Prostate gland (tissue), 2 donors: ENCODE measurements at regions not wholly inside any gene's neighbourhood (a gene's known extent, or its start where the extent isn't known, plus 50 kb on each side); places are given as distances from the start of the nearest gene placed in this dataset.

Source experiments
- DNase-seq: peaks from one replicate; pipeline ENCODE4 v3.0.0-alpha.2; 2019; ENCODE audit warnings: low spot score
- H3K27ac ChIP-seq, 2 donors: fragments of 200-600 bp; sonication (generic); 2 replicates each; pipeline ENCODE4 v1.5.1; 2017 to 2019
- H3K27me3 ChIP-seq: fragments of 200-600 bp; sonication (generic); replicated peaks from 2 replicates; pipeline ENCODE4 v1.5.1; 2019; ENCODE audit not compliant: insufficient read depth
- H3K36me3 ChIP-seq, 2 donors: fragments of 200-600 bp; sonication (generic); 1 replicate in 1 of 2; 2 replicates in 1 of 2; pipeline versions ENCODE4 v1.5.1 to v1.8.1; 2017 to 2019
- H3K4me1 ChIP-seq: fragments of 200-600 bp; sonication (generic); replicated peaks from 2 replicates; pipeline ENCODE4 v1.5.1; 2019
- H3K4me3 ChIP-seq, 2 donors: fragments of 200-600 bp; sonication (generic); 2 replicates each; pipeline ENCODE4 v1.5.1; 2017 to 2019
- H3K9me3 ChIP-seq: fragments of 200-600 bp; sonication (generic); 2 replicates; pipeline ENCODE4 v1.5.1; 2017
- POLR2A ChIP-seq: fragments of 450-650 bp; IDR thresholded peaks from one replicate; pipeline ENCODE4 v1.6.1; 2016; ENCODE audit warnings: antibody characterized with exemption, mild to moderate bottlenecking
- POLR2AphosphoS5 ChIP-seq: sonication (generic); formaldehyde crosslinking; IDR thresholded peaks from one replicate; pipeline ENCODE4 v1.6.1; 2017; ENCODE audit warnings: antibody characterized with exemption
- WGBS: methylation state at CpG from one replicate; pipeline ENCODE4 v1.1.5; 2018; 5-methylcytosine and 5-hydroxymethylcytosine counted together
- intact Hi-C: fragments of 100-400 bp; cut with DNase I; formaldehyde crosslinking; loops from one replicate; pipeline ENCODE4 v1.14.2; 2022
- TF ChIP-seq, protein P1 (sequence below), 4 experiments: fragments of 200-600 bp in 2 of 4; fragments of 450-650 bp in 2 of 4; sonication (generic) in 2 of 4; IDR thresholded peaks; 1 replicate in 3 of 4; 2 replicates in 1 of 4; pipeline ENCODE4 v1.5.1; 2016 to 2019; ENCODE audit warnings: antibody characterized with exemption in 4 of 4, mild to moderate bottlenecking in 2 of 4, moderate library complexity in 2 of 4

DNA sequence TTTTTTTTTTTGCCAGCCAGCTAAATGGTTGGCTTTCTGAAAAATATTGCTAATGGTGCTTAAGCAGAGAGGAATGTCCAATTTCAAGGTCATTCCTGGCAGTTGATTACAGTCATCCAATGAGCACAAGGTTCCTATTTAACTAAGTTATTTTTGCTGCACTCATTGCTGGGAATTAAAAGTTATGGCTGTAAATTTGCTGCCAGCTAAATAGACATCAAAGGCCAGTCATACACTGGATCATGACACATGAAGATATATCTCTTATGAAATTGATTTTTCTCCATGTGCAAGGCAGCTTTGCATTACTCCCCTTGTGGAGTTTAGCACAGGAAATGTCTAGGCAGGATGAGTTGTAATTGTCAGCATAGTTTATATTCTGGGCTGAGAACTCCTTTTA is 1898.4 kb upstream of the CELF4 start:
- no peak for DNase-seq
- Histone ChIP-seq H3K4me1 (no peaks in the 10 kb centered on the region), H3K27ac (no peak overlapping the region), H3K9me3 (no peaks in the 10 kb centered on the region), H3K4me3 (no peak overlapping the region), H3K27me3 (no peaks in the 10 kb centered on the region), H3K36me3 (no peaks in the 10 kb centered on the region)
- TF ChIP-seq POLR2A: no peak
- TF ChIP-seq, protein P1, sequence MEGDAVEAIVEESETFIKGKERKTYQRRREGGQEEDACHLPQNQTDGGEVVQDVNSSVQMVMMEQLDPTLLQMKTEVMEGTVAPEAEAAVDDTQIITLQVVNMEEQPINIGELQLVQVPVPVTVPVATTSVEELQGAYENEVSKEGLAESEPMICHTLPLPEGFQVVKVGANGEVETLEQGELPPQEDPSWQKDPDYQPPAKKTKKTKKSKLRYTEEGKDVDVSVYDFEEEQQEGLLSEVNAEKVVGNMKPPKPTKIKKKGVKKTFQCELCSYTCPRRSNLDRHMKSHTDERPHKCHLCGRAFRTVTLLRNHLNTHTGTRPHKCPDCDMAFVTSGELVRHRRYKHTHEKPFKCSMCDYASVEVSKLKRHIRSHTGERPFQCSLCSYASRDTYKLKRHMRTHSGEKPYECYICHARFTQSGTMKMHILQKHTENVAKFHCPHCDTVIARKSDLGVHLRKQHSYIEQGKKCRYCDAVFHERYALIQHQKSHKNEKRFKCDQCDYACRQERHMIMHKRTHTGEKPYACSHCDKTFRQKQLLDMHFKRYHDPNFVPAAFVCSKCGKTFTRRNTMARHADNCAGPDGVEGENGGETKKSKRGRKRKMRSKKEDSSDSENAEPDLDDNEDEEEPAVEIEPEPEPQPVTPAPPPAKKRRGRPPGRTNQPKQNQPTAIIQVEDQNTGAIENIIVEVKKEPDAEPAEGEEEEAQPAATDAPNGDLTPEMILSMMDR (IDR thresholded peaks at IDR 0.05): no peak
- TF ChIP-seq POLR2AphosphoS5: no peak
- intact Hi-C loops: no loop called here

DNA sequence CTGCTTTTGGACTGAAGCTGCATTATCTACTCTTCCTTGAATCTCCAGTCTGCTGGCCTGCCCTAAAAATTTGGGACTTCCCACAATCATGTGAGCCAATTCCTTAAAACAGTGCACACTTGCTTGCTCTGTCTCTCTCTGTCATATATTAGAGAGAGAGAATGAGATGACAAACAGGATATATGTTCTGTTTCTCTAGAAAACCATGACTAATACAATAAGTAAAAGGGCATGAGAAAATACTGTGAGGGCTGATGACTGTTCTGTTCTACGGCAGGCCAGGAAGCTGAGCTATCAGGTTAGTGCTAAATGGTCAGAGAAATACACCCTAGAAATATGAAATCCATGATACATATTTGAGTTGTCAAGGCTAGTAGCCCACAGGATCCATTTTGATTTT is 1896.8 kb upstream of the CELF4 start:
- no peaks in the 10 kb centered on the region for H3K27me3 ChIP-seq
- no peak for DNase-seq
- H3K9me3 ChIP-seq: no peaks in the 10 kb centered on the region
- WGBS: 92% methylated on average over 1 of the region's 1 CpG
- H3K27ac ChIP-seq: no peak overlapping the region
- H3K4me1 ChIP-seq: no peaks in the 10 kb centered on the region
- intact Hi-C loops: no loop called here
- TF ChIP-seq, protein P1 (IDR thresholded peaks at IDR 0.05): no peak
- TF ChIP-seq POLR2AphosphoS5 (no peak), POLR2A (no peak)
- no peaks in the 10 kb centered on the region for H3K36me3 ChIP-seq
- H3K4me3 ChIP-seq: no peak overlapping the region

DNA sequence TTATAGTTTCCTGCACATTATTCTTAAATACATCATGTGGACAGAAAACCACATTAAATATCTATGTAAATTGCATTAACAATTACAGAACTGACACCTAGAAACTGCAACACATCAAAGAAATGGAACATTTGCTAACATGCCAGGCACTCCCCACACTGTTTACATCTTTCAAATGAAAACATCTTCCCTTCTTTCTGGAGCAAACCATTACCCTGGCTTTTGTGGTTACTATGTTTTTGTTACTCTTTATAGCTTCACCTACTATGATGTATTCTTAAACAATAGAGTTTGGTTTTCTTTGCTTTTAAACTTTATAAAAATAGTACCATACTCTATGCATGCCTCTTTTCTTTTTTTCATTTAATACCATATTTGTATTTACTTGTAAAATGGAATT is 1894.5 kb upstream of the CELF4 start:
- no peak for TF ChIP-seq POLR2A
- no peak for TF ChIP-seq POLR2AphosphoS5
- TF ChIP-seq, protein P1 (IDR thresholded peaks at IDR 0.05): no peak
- no peaks in the 10 kb centered on the region for H3K4me1 ChIP-seq
- H3K27me3 ChIP-seq: no peaks in the 10 kb centered on the region
- no peaks in the 10 kb centered on the region for H3K9me3 ChIP-seq
- no peak overlapping the region for H3K4me3 ChIP-seq
- no peak overlapping the region for H3K27ac ChIP-seq
- H3K36me3 ChIP-seq: no peaks in the 10 kb centered on the region
- no peak for DNase-seq
- intact Hi-C loops: no loop called here

DNA sequence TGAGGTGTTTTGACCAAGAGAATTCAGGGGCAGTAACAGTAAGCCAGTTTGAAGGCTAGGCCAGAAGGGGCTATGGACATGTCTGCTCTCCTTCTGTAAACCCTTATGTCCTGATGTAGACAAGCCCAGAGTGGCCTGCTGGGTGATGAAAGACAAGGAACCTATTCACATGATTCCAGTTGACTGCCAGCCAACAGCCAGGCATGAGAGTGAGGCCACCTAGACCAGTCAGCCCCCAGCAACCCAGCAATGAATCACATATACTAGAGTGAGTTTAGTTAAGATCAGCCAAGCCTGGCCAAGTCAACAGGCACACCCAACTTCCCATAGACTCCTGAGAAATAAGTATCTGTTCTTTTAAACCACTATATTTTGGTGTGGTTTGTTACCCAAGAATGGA is 1889.7 kb upstream of the CELF4 start:
- intact Hi-C loops: no loop called here
- Histone ChIP-seq H3K27ac (no peak overlapping the region), H3K36me3 (no peaks in the 10 kb centered on the region), H3K9me3 (no peaks in the 10 kb centered on the region), H3K4me3 (no peak overlapping the region), H3K27me3 (no peaks in the 10 kb centered on the region), H3K4me1 (no peaks in the 10 kb centered on the region)
- no peak for DNase-seq
- TF ChIP-seq POLR2AphosphoS5: no peak
- no peak for TF ChIP-seq POLR2A
- TF ChIP-seq, protein P1 (IDR thresholded peaks at IDR 0.05): no peak

DNA sequence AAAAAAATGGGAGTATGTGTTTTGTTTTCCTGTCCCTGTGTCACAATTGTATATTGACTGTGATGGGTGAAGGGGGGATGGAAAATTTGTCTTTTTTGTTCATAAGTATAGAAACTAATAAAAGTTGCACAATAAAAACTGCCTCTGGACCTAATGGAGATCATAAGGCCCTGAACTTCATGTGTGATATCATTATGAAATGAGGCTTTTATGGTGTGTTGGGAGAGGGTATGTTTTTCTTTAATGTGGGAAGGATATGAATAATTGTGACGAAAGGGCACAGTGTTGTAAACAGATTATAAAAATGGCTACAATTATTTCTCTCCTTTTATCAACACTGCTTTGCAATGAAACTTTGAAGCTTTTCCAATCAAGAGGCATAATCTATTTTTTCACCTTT is 1889.3 kb upstream of the CELF4 start:
- no peaks in the 10 kb centered on the region for H3K4me1 ChIP-seq
- intact Hi-C loops: no loop called here
- TF ChIP-seq POLR2A (no peak), POLR2AphosphoS5 (no peak)
- TF ChIP-seq, protein P1 (IDR thresholded peaks at IDR 0.05): no peak
- 63% methylated on average over 1 of the region's 1 CpG for WGBS
- no peaks in the 10 kb centered on the region for H3K27me3 ChIP-seq
- no peaks in the 10 kb centered on the region for H3K9me3 ChIP-seq
- no peaks in the 10 kb centered on the region for H3K36me3 ChIP-seq
- no peak for DNase-seq
- H3K27ac ChIP-seq: no peak overlapping the region
- H3K4me3 ChIP-seq: no peak overlapping the region
